Progenitor cell of endocrine pancreas (in vitro differentiated cells): ENCODE measurements at regions not wholly inside any gene's neighbourhood (a gene's known extent, or its start where the extent isn't known, plus 50 kb on each side); places are given as distances from the start of the nearest gene placed in this dataset.
"Not testable (repeated sequence)": the region's sequence is repeated elsewhere in the genome, so short reads cannot be mapped to it uniquely, and the experiment has no call there.

Experiments used
- DNase-seq: peaks from one replicate; pipeline ENCODE4 v3.0.0; 2021; ENCODE audit warnings: low spot score; ENCODE audit not compliant: unreplicated experiment
- H3K27ac Mint-ChIP-seq: 2 replicates; pipeline ENCODE4 v1.8.0; 2021; ENCODE audit warnings: mild to moderate bottlenecking, moderate library complexity, mixed read lengths
- H3K27me3 Mint-ChIP-seq: 2 replicates; pipeline ENCODE4 v1.8.0; 2021; ENCODE audit warnings: mixed read lengths
- H3K36me3 Mint-ChIP-seq: 2 replicates; pipeline ENCODE4 v1.8.0; 2022; ENCODE audit warnings: mixed read lengths; ENCODE audit not compliant: insufficient read depth
- H3K4me1 Mint-ChIP-seq: 2 replicates; pipeline ENCODE4 v1.8.0; 2021; ENCODE audit warnings: low read depth, mixed read lengths
- H3K4me3 Mint-ChIP-seq: 2 replicates; pipeline ENCODE4 v1.8.0; 2021; ENCODE audit warnings: low read depth, mild to moderate bottlenecking, moderate library complexity, mixed read lengths
- H3K9me3 Mint-ChIP-seq: 2 replicates; pipeline ENCODE4 v1.8.0; 2021; ENCODE audit warnings: low read depth, mixed read lengths
- CTCF ChIP-seq: fragments of 200-600 bp; sonication (generic); IDR thresholded peaks from one replicate; pipeline ENCODE4 v1.5.0; 2021; ENCODE audit warnings: antibody characterized with exemption, mild to moderate bottlenecking; ENCODE audit not compliant: unreplicated experiment

- Mint-ChIP-seq H3K4me3 (no peak overlapping the region), H3K4me1 (peaks cover 1% of the 10 kb centered on the region), H3K9me3 (no peaks in the 10 kb centered on the region), H3K36me3 (no peaks in the 10 kb centered on the region), H3K27ac (no peak overlapping the region), H3K27me3 (no peaks in the 10 kb centered on the region)
- no peak for DNase-seq
- no peak for TF ChIP-seq CTCF
Measured at GRCh38 chr10:21369697-21370096, 155.8 kb downstream of the SKIDA1 start.

DNA sequence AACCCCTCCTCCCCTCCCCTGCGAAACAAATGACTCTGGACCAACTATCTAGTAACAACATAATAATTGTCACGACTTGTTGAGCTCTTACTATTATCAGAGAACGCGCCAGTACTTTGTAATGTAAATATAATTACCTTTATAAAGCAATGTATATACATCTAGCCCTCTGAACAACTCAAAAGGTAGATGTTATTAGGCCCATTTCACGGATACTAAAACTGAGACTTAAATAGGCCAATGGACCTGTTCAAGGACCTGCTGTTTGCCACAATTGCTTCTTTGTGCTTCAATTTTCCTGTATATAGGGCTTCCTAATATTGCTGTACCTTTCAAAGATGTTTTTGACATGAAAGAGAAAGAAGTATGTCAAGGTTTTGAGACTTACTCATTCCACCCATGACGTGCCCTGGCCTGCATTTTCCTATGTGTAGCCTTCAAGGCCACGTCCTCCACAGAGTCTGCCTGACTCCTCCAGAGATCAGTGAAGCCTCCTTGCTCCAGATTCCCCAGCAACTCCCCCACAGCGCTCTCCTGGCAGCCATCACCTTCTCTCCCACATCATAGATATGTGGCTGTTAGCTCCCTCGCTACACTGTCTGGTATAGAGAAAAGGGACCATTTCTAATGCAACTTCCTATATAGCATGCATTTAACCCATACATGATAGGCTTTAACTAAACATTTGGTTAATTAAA, 156.6 kb downstream of the SKIDA1 start:
- Mint-ChIP-seq H3K36me3 (no peaks in the 10 kb centered on the region), H3K27ac (peak overlapping the region; percentile 11), H3K9me3 (no peaks in the 10 kb centered on the region), H3K4me3 (no peak overlapping the region), H3K4me1 (peaks cover 9% of the 10 kb centered on the region), H3K27me3 (no peaks in the 10 kb centered on the region)
- no peak for DNase-seq
- no peak for TF ChIP-seq CTCF

- no peak overlapping the region for H3K4me3 Mint-ChIP-seq
- no peaks in the 10 kb centered on the region for H3K36me3 Mint-ChIP-seq
- peaks cover 14% of the 10 kb centered on the region for H3K4me1 Mint-ChIP-seq
- H3K27ac Mint-ChIP-seq: no peak overlapping the region
- no peak for TF ChIP-seq CTCF
- DNase-seq: no peak
- no peaks in the 10 kb centered on the region for H3K9me3 Mint-ChIP-seq
- no peaks in the 10 kb centered on the region for H3K27me3 Mint-ChIP-seq
Measured at GRCh38 chr10:21368022-21368582, 157.4 kb downstream of the SKIDA1 start.

DNA sequence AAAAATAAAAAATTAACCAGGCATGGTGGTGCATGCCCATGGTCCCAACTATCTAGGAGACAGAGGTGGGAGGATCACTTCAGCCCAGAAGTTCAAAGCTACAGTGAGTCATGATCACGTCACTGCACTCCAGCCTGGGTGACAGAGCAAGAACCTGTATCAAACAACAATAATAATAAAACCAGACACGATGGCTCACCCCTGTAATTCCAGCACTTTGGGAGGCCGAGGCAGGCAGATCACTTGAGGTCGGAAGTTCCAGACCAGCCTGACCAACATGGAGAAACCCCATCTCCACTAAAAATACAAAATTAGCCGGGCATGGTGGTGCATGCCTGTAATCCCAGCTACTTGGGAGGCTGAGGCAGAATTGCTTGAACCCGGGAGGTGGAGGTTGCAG, 159.4 kb downstream of the SKIDA1 start:
- not testable (repeated sequence) for H3K36me3 Mint-ChIP-seq, H3K9me3 Mint-ChIP-seq, DNase-seq, H3K27me3 Mint-ChIP-seq, H3K4me3 Mint-ChIP-seq, H3K27ac Mint-ChIP-seq
- H3K4me1 Mint-ChIP-seq: peaks cover 14% of the 10 kb centered on the region

- Mint-ChIP-seq H3K27ac (peak overlapping the region; percentile 86), H3K27me3 (no peaks in the 10 kb centered on the region), H3K4me3 (no peak overlapping the region), H3K9me3 (no peaks in the 10 kb centered on the region), H3K4me1 (peaks cover 13% of the 10 kb centered on the region), H3K36me3 (no peaks in the 10 kb centered on the region)
- TF ChIP-seq CTCF: no peak
- no peak for DNase-seq
Measured at GRCh38 chr10:21364196-21365114, 161.0 kb downstream of the SKIDA1 start.
